ENCODE measurements at regions not wholly inside any gene's neighbourhood (a gene's known extent, or its start where the extent isn't known, plus 50 kb on each side); places are given as distances from the start of the nearest gene placed in this dataset.

DNA sequence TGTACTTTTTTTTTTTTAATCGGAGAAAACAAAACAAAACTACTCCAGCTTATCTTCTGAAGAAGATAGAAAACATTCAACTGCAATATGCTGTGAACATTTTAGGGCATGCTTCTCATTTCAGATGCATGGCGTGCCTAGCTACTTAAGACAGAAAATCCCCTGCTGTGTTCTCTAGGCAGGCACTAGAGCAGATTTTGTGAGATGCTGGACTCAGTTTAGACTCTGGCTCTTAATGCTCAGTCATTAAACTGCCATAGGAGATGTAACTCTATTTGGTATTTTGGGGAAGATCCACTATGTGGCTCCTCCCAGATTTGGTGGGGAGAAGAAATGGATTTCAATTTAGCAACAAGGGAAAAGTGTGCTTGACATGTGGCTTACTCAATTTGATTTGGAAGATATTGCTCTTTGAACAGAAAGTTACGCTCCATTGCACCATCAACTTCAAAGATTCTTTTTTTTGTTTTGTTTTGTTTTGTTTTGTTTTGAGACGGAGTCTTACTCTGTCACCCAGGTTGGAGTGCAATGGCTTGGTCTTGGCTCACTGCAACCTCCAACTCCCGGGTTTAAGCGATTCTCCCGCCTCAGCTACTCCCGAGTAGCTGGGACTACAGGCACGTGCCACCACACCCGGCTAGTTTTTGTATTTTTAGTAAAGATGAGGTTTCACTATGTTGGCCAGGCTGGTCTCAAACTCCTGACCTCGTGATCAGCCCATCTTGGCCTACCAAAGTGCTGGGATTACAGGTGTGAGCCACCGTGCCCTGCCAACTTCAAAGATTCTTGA is 62.0 kb upstream of the LEKR1 start:
- TF ChIP-seq, protein P1, sequence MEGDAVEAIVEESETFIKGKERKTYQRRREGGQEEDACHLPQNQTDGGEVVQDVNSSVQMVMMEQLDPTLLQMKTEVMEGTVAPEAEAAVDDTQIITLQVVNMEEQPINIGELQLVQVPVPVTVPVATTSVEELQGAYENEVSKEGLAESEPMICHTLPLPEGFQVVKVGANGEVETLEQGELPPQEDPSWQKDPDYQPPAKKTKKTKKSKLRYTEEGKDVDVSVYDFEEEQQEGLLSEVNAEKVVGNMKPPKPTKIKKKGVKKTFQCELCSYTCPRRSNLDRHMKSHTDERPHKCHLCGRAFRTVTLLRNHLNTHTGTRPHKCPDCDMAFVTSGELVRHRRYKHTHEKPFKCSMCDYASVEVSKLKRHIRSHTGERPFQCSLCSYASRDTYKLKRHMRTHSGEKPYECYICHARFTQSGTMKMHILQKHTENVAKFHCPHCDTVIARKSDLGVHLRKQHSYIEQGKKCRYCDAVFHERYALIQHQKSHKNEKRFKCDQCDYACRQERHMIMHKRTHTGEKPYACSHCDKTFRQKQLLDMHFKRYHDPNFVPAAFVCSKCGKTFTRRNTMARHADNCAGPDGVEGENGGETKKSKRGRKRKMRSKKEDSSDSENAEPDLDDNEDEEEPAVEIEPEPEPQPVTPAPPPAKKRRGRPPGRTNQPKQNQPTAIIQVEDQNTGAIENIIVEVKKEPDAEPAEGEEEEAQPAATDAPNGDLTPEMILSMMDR (IDR thresholded peaks at IDR 0.05) = no peak
- no peak for TF ChIP-seq POLR2A (IDR thresholded peaks at IDR 0.05)
